Fibroblast of lung (primary cell): ENCODE measurements at regions not wholly inside any gene's neighbourhood (a gene's known extent, or its start where the extent isn't known, plus 50 kb on each side); places are given as distances from the start of the nearest gene placed in this dataset.

ENCODE experiments used
- CTCF ChIP-seq, 2 donors: IDR thresholded peaks in 1 of 2; conservative IDR thresholded peaks in 1 of 2; 1 replicate in 1 of 2; 2 replicates in 1 of 2; pipeline ENCODE4 v1.5.1; 2011 to 2012; ENCODE audit warnings: low read length in 2 of 2, control low read depth in 1 of 2, inconsistent platforms in 1 of 2, low read depth in 1 of 2, mild to moderate bottlenecking in 1 of 2
- EZH2 ChIP-seq: IDR thresholded peaks from 2 replicates; pipeline ENCODE4 v1.5.1; 2012; ENCODE audit warnings: low read length, control low read depth, mild to moderate bottlenecking; ENCODE audit errors: missing control alignments

- TF ChIP-seq CTCF (conservative IDR thresholded peaks at IDR 0.05 in 1 of 2, IDR thresholded peaks at IDR 0.05 in 1 of 2; ENCODE audit: low read depth in 1 of 2, low read length in 2 of 2): no peak
- no peak for TF ChIP-seq EZH2
Observed at GRCh38 chr1:195763146-195763906, 844.9 kb downstream of the KCNT2 start.
